Aorta (tissue), 5 donors: ENCODE measurements at regions not wholly inside any gene's neighbourhood (a gene's known extent, or its start where the extent isn't known, plus 50 kb on each side); places are given as distances from the start of the nearest gene placed in this dataset.
"Not testable (repeated sequence)": the region's sequence is repeated elsewhere in the genome, so short reads cannot be mapped to it uniquely, and the experiment has no call there.

Experiments
- ATAC-seq: fragments of 200-7000 bp; cut with Tn5 transposase; one replicate; pipeline ENCODE4 v1.9.1; 2022; ENCODE audit warnings: moderate library complexity; ENCODE audit not compliant: low FRiP score
- DNase-seq, 2 donors: peaks; one replicate each; pipeline ENCODE4 v3.0.0-alpha.2; 2020
- H3K27ac ChIP-seq, 2 donors: one replicate each; pipeline ENCODE4 v1.5.1; 2013; ENCODE audit warnings: low read length in 2 of 2, mild to moderate bottlenecking in 2 of 2, moderate library complexity in 2 of 2, control low read depth in 1 of 2, inconsistent platforms in 1 of 2, low read depth in 1 of 2
- H3K27me3 ChIP-seq, 2 donors: one replicate each; pipeline ENCODE4 v1.6.1; 2013; ENCODE audit warnings: control low read depth in 1 of 2, low read length in 1 of 2, mild to moderate bottlenecking in 1 of 2, moderate library complexity in 1 of 2; ENCODE audit not compliant: insufficient read depth in 2 of 2, control insufficient read depth in 1 of 2
- H3K36me3 ChIP-seq, 2 donors: one replicate each; pipeline ENCODE4 v1.6.1; 2013; ENCODE audit warnings: control low read depth in 1 of 2, low read length in 1 of 2, mild to moderate bottlenecking in 1 of 2; ENCODE audit not compliant: insufficient read depth in 2 of 2, control insufficient read depth in 1 of 2
- H3K4me1 ChIP-seq, 2 donors: one replicate each; pipeline ENCODE4 v1.6.1; 2013; ENCODE audit warnings: low read length in 2 of 2, control low read depth in 1 of 2, mild to moderate bottlenecking in 1 of 2, moderate library complexity in 1 of 2; ENCODE audit not compliant: insufficient read depth in 2 of 2, control insufficient read depth in 1 of 2
- H3K4me3 ChIP-seq, 2 donors: one replicate each; pipeline ENCODE4 v1.5.1; 2013; ENCODE audit warnings: low read length in 2 of 2, control low read depth in 1 of 2, mild to moderate bottlenecking in 1 of 2
- H3K9me3 ChIP-seq: one replicate; pipeline ENCODE4 v1.6.1; 2013; ENCODE audit warnings: mild to moderate bottlenecking, low read length; ENCODE audit not compliant: control insufficient read depth
- WGBS, 2 donors: extraction: QIAGEN DNeasy Blood & Tissue Kit; methylation state at CpG; one replicate each; pipeline ENCODE4 v1.1.7; 2013; 5-methylcytosine and 5-hydroxymethylcytosine counted together
- intact Hi-C, 2 donors: fragments of 100-400 bp; cut with DNase I; formaldehyde crosslinking; loops; one replicate each; pipeline versions ENCODE4 v1.14.2 to v1.15.0; 2022
- donor health status: healthy with polysubstance abuse.
- donor health status: Bipolar disorder and iron deficiency.
- donor health status: DM: no; HTN: no; CAD: no.
- donor health status: DM: no; HTN: no; CAD: no.
- donor health status: DM: yes; HTN: yes; CAD: no.

GRCh38 chr15:56794165-56794552, 60.9 kb upstream of the ZNF280D start:
- 2 to 5% methylated on average over 1 of the region's 1 CpG for WGBS, 2 donors
- peak; percentile 81 for ATAC-seq
- DNase-seq, result no peak

GRCh38 chr15:56792211-56792610, 58.9 kb upstream of the ZNF280D start:
- intact Hi-C loops, result loop anchor here in 1 of 2 donors (10.0 kb wide), 1 partner anchor 57 kb away; the partner anchor contains the start of gene ZNF280D
- WGBS, 2 donors, result 91 to 93% methylated on average over 4 of the region's 4 CpGs

More at GRCh38 chr15:56794165-56794552, 60.9 kb upstream of the ZNF280D start:
- Histone ChIP-seq H3K27me3 (no peaks in the 10 kb centered on the region), H3K4me1 (peaks cover 2 to 3% of the 10 kb centered on the region in 2 donors), H3K4me3 (no peak overlapping the region), H3K27ac (peak overlapping the region in 1 of 2 donors; percentile 36), H3K36me3 (no peaks in the 10 kb centered on the region), H3K9me3 (no peaks in the 10 kb centered on the region)
- intact Hi-C loops, result loop anchor here in 1 of 2 donors (10.0 kb wide), 1 partner anchor 59 kb away; the partner anchor contains the start of gene ZNF280D

GRCh38 chr15:56791521-56791920, 58.2 kb upstream of the ZNF280D start:
- 98 to 100% methylated on average over 1 of the region's 1 CpG for WGBS, 2 donors

More at GRCh38 chr15:56792211-56792610, 58.9 kb upstream of the ZNF280D start:
- Histone ChIP-seq H3K9me3 (no peaks in the 10 kb centered on the region), H3K4me3 (no peak overlapping the region), H3K36me3 (no peaks in the 10 kb centered on the region), H3K4me1 (peaks cover 3 to 4% of the 10 kb centered on the region in 2 donors), H3K27me3 (no peaks in the 10 kb centered on the region), H3K27ac (no peak overlapping the region)
- DNase-seq (no peak), ATAC-seq (no peak)

GRCh38 chr15:56788359-56788758, 55.0 kb upstream of the ZNF280D start:
- Histone ChIP-seq H3K27me3 (no peaks in the 10 kb centered on the region), H3K27ac (no peak overlapping the region), H3K4me1 (peaks cover 0 to 2% of the 10 kb centered on the region in 2 donors), H3K36me3 (no peaks in the 10 kb centered on the region), H3K4me3 (no peak overlapping the region), H3K9me3 (no peaks in the 10 kb centered on the region)
- WGBS, 2 donors, result 95 to 96% methylated on average over 2 of the region's 2 CpGs
- DNase-seq, result no peak
- no peak for ATAC-seq
- intact Hi-C loops, result no loop called here

More at GRCh38 chr15:56791521-56791920, 58.2 kb upstream of the ZNF280D start:
- DNase-seq, H3K36me3 ChIP-seq, ATAC-seq, H3K9me3 ChIP-seq, H3K27me3 ChIP-seq, H3K4me1 ChIP-seq, H3K27ac ChIP-seq, H3K4me3 ChIP-seq: not testable (repeated sequence)
- intact Hi-C loops, result loop anchor here in 1 of 2 donors (10.0 kb wide), 1 partner anchor 57 kb away; the partner anchor contains the start of gene ZNF280D

GRCh38 chr15:56786966-56787365, 53.7 kb upstream of the ZNF280D start:
- intact Hi-C loops, result no loop called here
- Histone ChIP-seq H3K27me3 (no peaks in the 10 kb centered on the region), H3K4me3 (no peak overlapping the region), H3K36me3 (no peaks in the 10 kb centered on the region), H3K9me3 (no peaks in the 10 kb centered on the region), H3K27ac (no peak overlapping the region), H3K4me1 (peaks cover 0 to 2% of the 10 kb centered on the region in 2 donors)
- DNase-seq, result no peak
- ATAC-seq, result no peak
- 81 to 86% methylated on average over 5 of the region's 5 CpGs for whole genome bisulfite sequencing, 2 donors

- Histone ChIP-seq H3K9me3 (no peaks in the 10 kb centered on the region), H3K27ac (no peak overlapping the region), H3K4me1 (peaks cover 0 to 2% of the 10 kb centered on the region in 2 donors), H3K27me3 (no peaks in the 10 kb centered on the region), H3K36me3 (no peaks in the 10 kb centered on the region), H3K4me3 (no peak overlapping the region)
- intact Hi-C loops, result no loop called here
- 95 to 98% methylated on average over 5 of the region's 5 CpGs for WGBS, 2 donors
- no peak for ATAC-seq
- no peak for DNase-seq
These were observed 50.8 kb upstream of the ZNF280D start for GRCh38 chr15:56783857-56784661.

GRCh38 chr15:56783156-56783856, 50.0 kb upstream of the ZNF280D start:
- intact Hi-C loops, result no loop called here
- ATAC-seq (no peak), DNase-seq (no peak)
- no peaks in the 10 kb centered on the region for H3K27me3 ChIP-seq
- WGBS, 2 donors, result 90 to 92% methylated on average over 7 of the region's 7 CpGs
- H3K9me3 ChIP-seq, result no peaks in the 10 kb centered on the region
- H3K36me3 ChIP-seq, result no peaks in the 10 kb centered on the region
- peaks cover 0 to under 1% of the 10 kb centered on the region in 2 donors for H3K4me1 ChIP-seq
- no peak overlapping the region for H3K4me3 ChIP-seq
- no peak overlapping the region for H3K27ac ChIP-seq
